Right atrium auricular region (tissue), 2 donors: ENCODE measurements at regions not wholly inside any gene's neighbourhood (a gene's known extent, or its start where the extent isn't known, plus 50 kb on each side); places are given as distances from the start of the nearest gene placed in this dataset.

Experiments used
- DNase-seq: peaks from one replicate; pipeline ENCODE4 v3.0.0-alpha.2; 2019; ENCODE audit warnings: low spot score
- H3K27ac ChIP-seq, 2 donors: fragments of 200-600 bp; sonication (generic); 1 replicate in 1 of 2; 2 replicates in 1 of 2; pipeline ENCODE4 v1.5.1; 2016 to 2019
- H3K27me3 ChIP-seq, 2 donors: fragments of 200-600 bp; sonication (generic); one replicate each; pipeline versions ENCODE4 v1.5.1 to v1.6.0; 2017 to 2019
- H3K36me3 ChIP-seq: fragments of 200-600 bp; sonication (generic); one replicate; pipeline ENCODE4 v1.5.1; 2016
- H3K4me1 ChIP-seq, 2 donors: fragments of 200-600 bp; sonication (generic); one replicate each; pipeline versions ENCODE4 v1.5.1 to v1.6.0; 2017 to 2019
- H3K4me3 ChIP-seq, 2 donors: fragments of 200-600 bp; sonication (generic); 1 replicate in 1 of 2; 2 replicates in 1 of 2; pipeline ENCODE4 v1.5.1; 2017 to 2019; ENCODE audit warnings: mild to moderate bottlenecking in 1 of 2, moderate library complexity in 1 of 2
- H3K9me3 ChIP-seq, 2 donors: fragments of 200-600 bp; sonication (generic); one replicate each; pipeline ENCODE4 v1.5.1; 2019
- TF ChIP-seq, protein P1 (sequence below), 2 donors: fragments of 200-600 bp; sonication (generic); IDR thresholded peaks; one replicate each; pipeline ENCODE4 v1.5.1; 2019; ENCODE audit warnings: antibody characterized with exemption in 2 of 2

DNA sequence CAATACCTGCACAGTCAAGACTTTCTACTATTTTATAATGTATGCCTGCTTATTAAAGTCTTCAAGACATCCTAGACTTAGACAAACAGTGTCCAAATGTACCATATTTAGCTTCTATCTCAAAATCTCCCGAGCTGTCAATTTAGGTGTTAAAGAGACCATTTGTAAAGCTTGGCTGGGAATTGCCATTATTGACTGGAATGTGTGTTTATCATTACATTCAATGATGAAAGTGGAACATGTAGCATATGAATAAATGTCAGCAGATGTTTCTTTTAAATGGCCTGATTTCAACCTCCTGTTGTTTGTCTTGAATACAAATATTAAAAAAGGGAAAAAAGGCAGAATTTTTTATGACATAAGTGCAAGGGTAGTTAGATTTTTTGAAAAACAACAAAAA is 572.3 kb downstream of the PRKD1 start:
- H3K27me3 ChIP-seq: no peaks in the 10 kb centered on the region
- no peak overlapping the region for H3K27ac ChIP-seq
- no peak overlapping the region for H3K4me3 ChIP-seq
- no peaks in the 10 kb centered on the region for H3K36me3 ChIP-seq
- no peaks in the 10 kb centered on the region for H3K4me1 ChIP-seq
- TF ChIP-seq, protein P1, sequence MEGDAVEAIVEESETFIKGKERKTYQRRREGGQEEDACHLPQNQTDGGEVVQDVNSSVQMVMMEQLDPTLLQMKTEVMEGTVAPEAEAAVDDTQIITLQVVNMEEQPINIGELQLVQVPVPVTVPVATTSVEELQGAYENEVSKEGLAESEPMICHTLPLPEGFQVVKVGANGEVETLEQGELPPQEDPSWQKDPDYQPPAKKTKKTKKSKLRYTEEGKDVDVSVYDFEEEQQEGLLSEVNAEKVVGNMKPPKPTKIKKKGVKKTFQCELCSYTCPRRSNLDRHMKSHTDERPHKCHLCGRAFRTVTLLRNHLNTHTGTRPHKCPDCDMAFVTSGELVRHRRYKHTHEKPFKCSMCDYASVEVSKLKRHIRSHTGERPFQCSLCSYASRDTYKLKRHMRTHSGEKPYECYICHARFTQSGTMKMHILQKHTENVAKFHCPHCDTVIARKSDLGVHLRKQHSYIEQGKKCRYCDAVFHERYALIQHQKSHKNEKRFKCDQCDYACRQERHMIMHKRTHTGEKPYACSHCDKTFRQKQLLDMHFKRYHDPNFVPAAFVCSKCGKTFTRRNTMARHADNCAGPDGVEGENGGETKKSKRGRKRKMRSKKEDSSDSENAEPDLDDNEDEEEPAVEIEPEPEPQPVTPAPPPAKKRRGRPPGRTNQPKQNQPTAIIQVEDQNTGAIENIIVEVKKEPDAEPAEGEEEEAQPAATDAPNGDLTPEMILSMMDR (IDR thresholded peaks at IDR 0.05): no peak
- no peak for DNase-seq
- no peaks in the 10 kb centered on the region for H3K9me3 ChIP-seq

GRCh38 chr14:29355846-29356245 is 571.8 kb downstream of the PRKD1 start:
- TF ChIP-seq, protein P1 (IDR thresholded peaks at IDR 0.05): no peak

DNA sequence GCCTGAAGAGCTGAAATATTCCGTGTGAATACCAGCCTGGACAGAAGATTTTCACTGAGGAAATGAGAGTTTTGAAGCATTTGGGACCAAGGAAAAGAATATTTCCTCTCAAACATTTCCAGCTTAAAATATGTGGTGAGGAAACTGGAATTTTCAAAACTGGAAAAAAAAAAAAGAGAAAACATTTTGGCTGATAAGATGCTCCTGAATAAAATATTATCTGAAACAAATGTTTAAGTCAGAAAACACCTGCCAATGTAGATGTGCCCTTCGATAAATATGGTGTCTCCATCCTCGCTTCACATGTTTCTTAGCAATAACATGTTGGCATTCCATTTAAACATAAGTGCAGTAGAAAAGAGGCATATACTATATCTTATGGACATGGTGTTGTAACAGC is 567.0 kb downstream of the PRKD1 start:
- Histone ChIP-seq H3K4me3 (no peak overlapping the region), H3K9me3 (peaks cover 0 to under 1% of the 10 kb centered on the region in 2 donors), H3K27me3 (no peaks in the 10 kb centered on the region), H3K36me3 (no peaks in the 10 kb centered on the region), H3K27ac (no peak overlapping the region), H3K4me1 (no peaks in the 10 kb centered on the region)
- TF ChIP-seq, protein P1 (IDR thresholded peaks at IDR 0.05): no peak
- no peak for DNase-seq

More at GRCh38 chr14:29355846-29356245, 571.8 kb downstream of the PRKD1 start:
- H3K4me1 ChIP-seq: no peaks in the 10 kb centered on the region
- no peak for DNase-seq
- no peak overlapping the region for H3K27ac ChIP-seq
- H3K27me3 ChIP-seq: no peaks in the 10 kb centered on the region
- H3K4me3 ChIP-seq: no peak overlapping the region
- no peaks in the 10 kb centered on the region for H3K9me3 ChIP-seq
- H3K36me3 ChIP-seq: no peaks in the 10 kb centered on the region

- Histone ChIP-seq H3K9me3 (peaks cover 0 to 7% of the 10 kb centered on the region in 2 donors), H3K27me3 (no peaks in the 10 kb centered on the region), H3K4me3 (no peak overlapping the region), H3K36me3 (no peaks in the 10 kb centered on the region), H3K4me1 (no peaks in the 10 kb centered on the region), H3K27ac (no peak overlapping the region)
- TF ChIP-seq, protein P1 (IDR thresholded peaks at IDR 0.05): no peak
- DNase-seq: no peak
These were observed 557.6 kb downstream of the PRKD1 start for GRCh38 chr14:29370024-29370423.

DNA sequence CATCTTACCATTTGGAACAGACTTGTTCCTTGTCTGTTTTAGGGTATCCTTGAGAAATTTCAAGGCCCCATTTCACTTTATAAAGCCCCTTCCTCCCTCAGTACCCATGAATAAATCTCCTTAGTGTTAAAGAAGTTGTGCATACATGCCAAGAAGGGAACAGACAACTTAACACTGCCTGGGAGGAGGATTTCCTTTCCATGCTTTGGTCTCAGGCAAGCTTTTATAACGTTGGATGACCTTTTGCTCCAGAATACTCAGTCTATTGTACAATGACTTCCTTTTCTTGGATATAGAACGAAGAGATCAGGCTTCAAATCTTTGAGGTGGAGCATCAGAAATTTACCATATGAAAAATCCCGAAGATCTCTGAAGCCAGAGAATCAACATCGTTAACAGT is 551.4 kb downstream of the PRKD1 start:
- no peaks in the 10 kb centered on the region for H3K9me3 ChIP-seq

GRCh38 chr14:29380826-29381225 is 546.8 kb downstream of the PRKD1 start:
- H3K4me1 ChIP-seq: no peaks in the 10 kb centered on the region
- TF ChIP-seq, protein P1 (IDR thresholded peaks at IDR 0.05): no peak
- no peaks in the 10 kb centered on the region for H3K9me3 ChIP-seq
- no peaks in the 10 kb centered on the region for H3K36me3 ChIP-seq
- no peaks in the 10 kb centered on the region for H3K27me3 ChIP-seq
- DNase-seq: no peak
- H3K27ac ChIP-seq: no peak overlapping the region
- H3K4me3 ChIP-seq: no peak overlapping the region

More for the DNA sequence above, 551.4 kb downstream of the PRKD1 start:
- DNase-seq: no peak
- Histone ChIP-seq H3K36me3 (no peaks in the 10 kb centered on the region), H3K27me3 (no peaks in the 10 kb centered on the region), H3K27ac (no peak overlapping the region), H3K4me3 (no peak overlapping the region), H3K4me1 (no peaks in the 10 kb centered on the region)
- TF ChIP-seq, protein P1 (IDR thresholded peaks at IDR 0.05): no peak
